GM23338 (cell line): ENCODE measurements at regions not wholly inside any gene's neighbourhood (a gene's known extent, or its start where the extent isn't known, plus 50 kb on each side); places are given as distances from the start of the nearest gene placed in this dataset.

Experiments used
- ATAC-seq: fragments of 200-7000 bp; cut with Tn5 transposase; 3 replicates; pipeline ENCODE4 v1.9.1; 2020
- DNase-seq: peaks from one replicate; pipeline ENCODE4 v3.0.0-alpha.2; 2015; ENCODE audit warnings: low spot score
- H2AFZ ChIP-seq: fragments of 200-600 bp; sonication (generic); 2 replicates; pipeline ENCODE4 v1.8.0; 2016; ENCODE audit warnings: antibody characterized with exemption, mild to moderate bottlenecking, moderate library complexity
- H3F3A ChIP-seq: fragments of 200-600 bp; sonication (generic); replicated peaks from 2 replicates; pipeline ENCODE4 v1.8.0; 2017; ENCODE audit warnings: antibody characterized with exemption, mixed run types, low read depth
- H3K27ac ChIP-seq: fragments of 200-600 bp; sonication (generic); 2 replicates; pipeline ENCODE4 v1.6.1; 2016; ENCODE audit warnings: low read depth
- H3K27me3 ChIP-seq: fragments of 200-600 bp; sonication (generic); 2 replicates; pipeline ENCODE4 v1.8.0; 2016; ENCODE audit warnings: mild to moderate bottlenecking, mixed run types, moderate library complexity; ENCODE audit not compliant: insufficient read depth
- H3K36me3 ChIP-seq: fragments of 200-600 bp; sonication (generic); 2 replicates; pipeline ENCODE4 v1.8.0; 2016; ENCODE audit warnings: mild to moderate bottlenecking; ENCODE audit not compliant: insufficient read depth
- H3K4me1 ChIP-seq: fragments of 200-600 bp; sonication (generic); 2 replicates; pipeline ENCODE4 v1.8.0; 2016; ENCODE audit warnings: mild to moderate bottlenecking, moderate library complexity; ENCODE audit not compliant: insufficient read depth
- H3K4me2 ChIP-seq: fragments of 200-600 bp; sonication (generic); 2 replicates; pipeline ENCODE4 v1.7.1; 2017; ENCODE audit warnings: mixed run types
- H3K4me3 ChIP-seq: fragments of 200-600 bp; sonication (generic); 2 replicates; pipeline ENCODE4 v1.6.1; 2016; ENCODE audit warnings: mixed run types
- H3K79me2 ChIP-seq: fragments of 200-600 bp; sonication (generic); replicated peaks from 2 replicates; pipeline ENCODE4 v1.8.0; 2017; ENCODE audit warnings: mild to moderate bottlenecking; ENCODE audit not compliant: insufficient read depth
- H3K9me2 ChIP-seq: fragments of 200-600 bp; sonication (generic); 2 replicates; pipeline ENCODE4 v1.8.0; 2017; ENCODE audit not compliant: insufficient read depth
- H4K20me1 ChIP-seq: fragments of 200-600 bp; sonication (generic); replicated peaks from 2 replicates; pipeline ENCODE4 v1.8.0; 2017; ENCODE audit warnings: mild to moderate bottlenecking; ENCODE audit not compliant: insufficient read depth
- H3K27ac Mint-ChIP-seq: 2 replicates; pipeline ENCODE4 v1.8.0; 2020; ENCODE audit warnings: inconsistent platforms, mild to moderate bottlenecking, moderate library complexity, mixed read lengths
- H3K27me3 Mint-ChIP-seq: 3 replicates; pipeline ENCODE4 v1.8.0; 2022; ENCODE audit warnings: low read depth, mild to moderate bottlenecking, moderate library complexity, mixed read lengths, inconsistent platforms; ENCODE audit not compliant: insufficient read depth, poor library complexity
- H3K36me3 Mint-ChIP-seq: 3 replicates; pipeline ENCODE4 v1.8.0; 2021; ENCODE audit warnings: low read depth, mild to moderate bottlenecking, inconsistent platforms, moderate library complexity, mixed read lengths
- H3K4me1 Mint-ChIP-seq: 3 replicates; pipeline ENCODE4 v1.8.0; 2020; ENCODE audit warnings: mild to moderate bottlenecking, inconsistent platforms, mixed read lengths
- H3K4me3 Mint-ChIP-seq: 3 replicates; pipeline ENCODE4 v1.8.0; 2021; ENCODE audit warnings: moderate library complexity, mild to moderate bottlenecking, inconsistent platforms, mixed read lengths
- H3K9me3 Mint-ChIP-seq: 3 replicates; pipeline ENCODE4 v1.8.0; 2020; ENCODE audit warnings: moderate library complexity, mild to moderate bottlenecking, inconsistent platforms, mixed read lengths
- CREB1 ChIP-seq: fragments of 250-450 bp; sonication (Bioruptor Pico); IDR thresholded peaks from 2 replicates; pipeline ENCODE4 v1.5.0; 2020; ENCODE audit warnings: low read depth, mild to moderate bottlenecking, moderate library complexity
- EZH2 ChIP-seq: fragments of 200-600 bp; sonication (generic); IDR thresholded peaks from one replicate; pipeline ENCODE4 v1.8.0; 2017; ENCODE audit warnings: antibody characterized with exemption, mild to moderate bottlenecking, low read depth; ENCODE audit not compliant: unreplicated experiment
- EZH2phosphoT487 ChIP-seq: fragments of 200-600 bp; sonication (generic); IDR thresholded peaks from one replicate; pipeline ENCODE4 v1.8.1; 2018; ENCODE audit warnings: antibody characterized with exemption; ENCODE audit not compliant: unreplicated experiment
- JUNB ChIP-seq: IDR thresholded peaks from one replicate; pipeline ENCODE4 v1.6.1; 2016; ENCODE audit warnings: antibody characterized with exemption; ENCODE audit not compliant: unreplicated experiment
- NANOG ChIP-seq: IDR thresholded peaks from 2 replicates; pipeline ENCODE4 v1.6.1; 2016; ENCODE audit warnings: antibody characterized with exemption, borderline replicate concordance
- POLR2AphosphoS5 ChIP-seq: IDR thresholded peaks from 2 replicates; pipeline ENCODE4 v1.6.1; 2016; ENCODE audit warnings: antibody characterized with exemption, low read depth
- STAT1 ChIP-seq: IDR thresholded peaks from one replicate; pipeline ENCODE4 v1.6.1; 2016; ENCODE audit warnings: antibody characterized with exemption; ENCODE audit not compliant: unreplicated experiment
- ZNF114 ChIP-seq: fragments of 250-450 bp; sonication (Bioruptor Pico); IDR thresholded peaks from 2 replicates; pipeline ENCODE4 v1.5.0; 2020; ENCODE audit warnings: mild to moderate bottlenecking, moderate library complexity
- ZNF331 ChIP-seq: fragments of 250-450 bp; sonication (Bioruptor Pico); IDR thresholded peaks from 2 replicates; pipeline ENCODE4 v1.5.0; 2020; ENCODE audit warnings: low read depth, mild to moderate bottlenecking, moderate library complexity
- TF ChIP-seq, protein P1 (sequence below): IDR thresholded peaks from one replicate; pipeline ENCODE4 v1.6.1; 2018; ENCODE audit warnings: antibody characterized with exemption; ENCODE audit not compliant: unreplicated experiment
- TF ChIP-seq, protein P2 (sequence below): IDR thresholded peaks from 2 replicates; pipeline ENCODE4 v1.6.1; 2016; ENCODE audit warnings: antibody characterized with exemption
- TF ChIP-seq, protein P3 (sequence below), 2 experiments: fragments of 200-600 bp in 1 of 2; sonication (generic) in 1 of 2; conservative IDR thresholded peaks; 2 replicates each; pipeline versions ENCODE4 v1.5.1 to v1.6.1; 2016 to 2017; ENCODE audit warnings: antibody characterized with exemption in 2 of 2, low read depth in 2 of 2, mild to moderate bottlenecking in 2 of 2, moderate library complexity in 1 of 2
- TF ChIP-seq, protein P4 (sequence below): fragments of 250-450 bp; sonication (Bioruptor Pico); IDR thresholded peaks from 2 replicates; pipeline ENCODE4 v1.5.0; 2020; ENCODE audit warnings: mild to moderate bottlenecking, moderate library complexity

DNA sequence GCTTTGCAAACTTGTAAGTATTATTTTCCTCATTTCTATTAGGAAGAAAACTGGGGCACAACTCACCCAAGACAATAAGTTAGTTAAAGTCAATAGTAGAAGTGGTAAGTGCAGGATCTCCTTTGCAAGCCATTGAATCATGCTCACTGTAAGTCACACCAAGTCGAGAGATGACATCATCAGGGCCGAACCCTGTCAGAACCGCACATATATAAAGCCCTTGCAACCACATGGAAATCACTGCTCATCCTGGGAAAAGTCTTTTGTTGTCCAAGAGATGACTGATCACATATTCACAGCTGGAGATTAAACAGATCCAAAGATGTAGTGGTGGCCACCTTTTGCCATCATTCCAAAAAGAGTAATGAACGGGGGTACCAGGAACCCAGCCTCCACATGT, 484.8 kb upstream of the ID2 start:
- ATAC-seq, result no peak
- H3K27ac Mint-ChIP-seq, result no peak overlapping the region

More for the DNA sequence above, 484.8 kb upstream of the ID2 start:
- Mint-ChIP-seq H3K27me3 (peaks cover 1% of the 10 kb centered on the region), H3K36me3 (no peaks in the 10 kb centered on the region), H3K9me3 (no peaks in the 10 kb centered on the region; the same call in 2 of the 3 replicates), H3K4me1 (peaks cover 30% of the 10 kb centered on the region), H3K4me3 (no peak overlapping the region)
- Histone ChIP-seq H3K79me2 (no peaks in the 10 kb centered on the region), H3F3A (no peaks in the 10 kb centered on the region), H3K4me3 (no peak overlapping the region), H2AFZ (0 out of 2 replicates have a peak overlapping the region, but pooled peaks have one; percentile 44), H3K9me2 (no peaks in the 10 kb centered on the region), H3K4me1 (peaks cover 20% of the 10 kb centered on the region), H4K20me1 (no peaks in the 10 kb centered on the region), H3K27me3 (no peaks in the 10 kb centered on the region), H3K4me2 (no peak overlapping the region), H3K36me3 (no peaks in the 10 kb centered on the region), H3K27ac (no peak overlapping the region)
- TF ChIP-seq EZH2phosphoT487 (no peak), STAT1 (no peak), JUNB (no peak), NANOG (no peak), CREB1 (CRISPR knock-in tag) (no peak), ZNF114 (CRISPR knock-in tag) (no peak), POLR2AphosphoS5 (no peak), EZH2 (no peak), ZNF331 (CRISPR knock-in tag) (no peak)
- TF ChIP-seq, protein P1, sequence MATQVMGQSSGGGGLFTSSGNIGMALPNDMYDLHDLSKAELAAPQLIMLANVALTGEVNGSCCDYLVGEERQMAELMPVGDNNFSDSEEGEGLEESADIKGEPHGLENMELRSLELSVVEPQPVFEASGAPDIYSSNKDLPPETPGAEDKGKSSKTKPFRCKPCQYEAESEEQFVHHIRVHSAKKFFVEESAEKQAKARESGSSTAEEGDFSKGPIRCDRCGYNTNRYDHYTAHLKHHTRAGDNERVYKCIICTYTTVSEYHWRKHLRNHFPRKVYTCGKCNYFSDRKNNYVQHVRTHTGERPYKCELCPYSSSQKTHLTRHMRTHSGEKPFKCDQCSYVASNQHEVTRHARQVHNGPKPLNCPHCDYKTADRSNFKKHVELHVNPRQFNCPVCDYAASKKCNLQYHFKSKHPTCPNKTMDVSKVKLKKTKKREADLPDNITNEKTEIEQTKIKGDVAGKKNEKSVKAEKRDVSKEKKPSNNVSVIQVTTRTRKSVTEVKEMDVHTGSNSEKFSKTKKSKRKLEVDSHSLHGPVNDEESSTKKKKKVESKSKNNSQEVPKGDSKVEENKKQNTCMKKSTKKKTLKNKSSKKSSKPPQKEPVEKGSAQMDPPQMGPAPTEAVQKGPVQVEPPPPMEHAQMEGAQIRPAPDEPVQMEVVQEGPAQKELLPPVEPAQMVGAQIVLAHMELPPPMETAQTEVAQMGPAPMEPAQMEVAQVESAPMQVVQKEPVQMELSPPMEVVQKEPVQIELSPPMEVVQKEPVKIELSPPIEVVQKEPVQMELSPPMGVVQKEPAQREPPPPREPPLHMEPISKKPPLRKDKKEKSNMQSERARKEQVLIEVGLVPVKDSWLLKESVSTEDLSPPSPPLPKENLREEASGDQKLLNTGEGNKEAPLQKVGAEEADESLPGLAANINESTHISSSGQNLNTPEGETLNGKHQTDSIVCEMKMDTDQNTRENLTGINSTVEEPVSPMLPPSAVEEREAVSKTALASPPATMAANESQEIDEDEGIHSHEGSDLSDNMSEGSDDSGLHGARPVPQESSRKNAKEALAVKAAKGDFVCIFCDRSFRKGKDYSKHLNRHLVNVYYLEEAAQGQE, result no peak
- TF ChIP-seq, protein P2, sequence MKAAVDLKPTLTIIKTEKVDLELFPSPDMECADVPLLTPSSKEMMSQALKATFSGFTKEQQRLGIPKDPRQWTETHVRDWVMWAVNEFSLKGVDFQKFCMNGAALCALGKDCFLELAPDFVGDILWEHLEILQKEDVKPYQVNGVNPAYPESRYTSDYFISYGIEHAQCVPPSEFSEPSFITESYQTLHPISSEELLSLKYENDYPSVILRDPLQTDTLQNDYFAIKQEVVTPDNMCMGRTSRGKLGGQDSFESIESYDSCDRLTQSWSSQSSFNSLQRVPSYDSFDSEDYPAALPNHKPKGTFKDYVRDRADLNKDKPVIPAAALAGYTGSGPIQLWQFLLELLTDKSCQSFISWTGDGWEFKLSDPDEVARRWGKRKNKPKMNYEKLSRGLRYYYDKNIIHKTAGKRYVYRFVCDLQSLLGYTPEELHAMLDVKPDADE, result no peak
- TF ChIP-seq, protein P3, sequence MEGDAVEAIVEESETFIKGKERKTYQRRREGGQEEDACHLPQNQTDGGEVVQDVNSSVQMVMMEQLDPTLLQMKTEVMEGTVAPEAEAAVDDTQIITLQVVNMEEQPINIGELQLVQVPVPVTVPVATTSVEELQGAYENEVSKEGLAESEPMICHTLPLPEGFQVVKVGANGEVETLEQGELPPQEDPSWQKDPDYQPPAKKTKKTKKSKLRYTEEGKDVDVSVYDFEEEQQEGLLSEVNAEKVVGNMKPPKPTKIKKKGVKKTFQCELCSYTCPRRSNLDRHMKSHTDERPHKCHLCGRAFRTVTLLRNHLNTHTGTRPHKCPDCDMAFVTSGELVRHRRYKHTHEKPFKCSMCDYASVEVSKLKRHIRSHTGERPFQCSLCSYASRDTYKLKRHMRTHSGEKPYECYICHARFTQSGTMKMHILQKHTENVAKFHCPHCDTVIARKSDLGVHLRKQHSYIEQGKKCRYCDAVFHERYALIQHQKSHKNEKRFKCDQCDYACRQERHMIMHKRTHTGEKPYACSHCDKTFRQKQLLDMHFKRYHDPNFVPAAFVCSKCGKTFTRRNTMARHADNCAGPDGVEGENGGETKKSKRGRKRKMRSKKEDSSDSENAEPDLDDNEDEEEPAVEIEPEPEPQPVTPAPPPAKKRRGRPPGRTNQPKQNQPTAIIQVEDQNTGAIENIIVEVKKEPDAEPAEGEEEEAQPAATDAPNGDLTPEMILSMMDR (conservative IDR thresholded peaks at IDR 0.05; ENCODE audit: low read depth in 2 of 2), result no peak
- TF ChIP-seq, protein P4, sequence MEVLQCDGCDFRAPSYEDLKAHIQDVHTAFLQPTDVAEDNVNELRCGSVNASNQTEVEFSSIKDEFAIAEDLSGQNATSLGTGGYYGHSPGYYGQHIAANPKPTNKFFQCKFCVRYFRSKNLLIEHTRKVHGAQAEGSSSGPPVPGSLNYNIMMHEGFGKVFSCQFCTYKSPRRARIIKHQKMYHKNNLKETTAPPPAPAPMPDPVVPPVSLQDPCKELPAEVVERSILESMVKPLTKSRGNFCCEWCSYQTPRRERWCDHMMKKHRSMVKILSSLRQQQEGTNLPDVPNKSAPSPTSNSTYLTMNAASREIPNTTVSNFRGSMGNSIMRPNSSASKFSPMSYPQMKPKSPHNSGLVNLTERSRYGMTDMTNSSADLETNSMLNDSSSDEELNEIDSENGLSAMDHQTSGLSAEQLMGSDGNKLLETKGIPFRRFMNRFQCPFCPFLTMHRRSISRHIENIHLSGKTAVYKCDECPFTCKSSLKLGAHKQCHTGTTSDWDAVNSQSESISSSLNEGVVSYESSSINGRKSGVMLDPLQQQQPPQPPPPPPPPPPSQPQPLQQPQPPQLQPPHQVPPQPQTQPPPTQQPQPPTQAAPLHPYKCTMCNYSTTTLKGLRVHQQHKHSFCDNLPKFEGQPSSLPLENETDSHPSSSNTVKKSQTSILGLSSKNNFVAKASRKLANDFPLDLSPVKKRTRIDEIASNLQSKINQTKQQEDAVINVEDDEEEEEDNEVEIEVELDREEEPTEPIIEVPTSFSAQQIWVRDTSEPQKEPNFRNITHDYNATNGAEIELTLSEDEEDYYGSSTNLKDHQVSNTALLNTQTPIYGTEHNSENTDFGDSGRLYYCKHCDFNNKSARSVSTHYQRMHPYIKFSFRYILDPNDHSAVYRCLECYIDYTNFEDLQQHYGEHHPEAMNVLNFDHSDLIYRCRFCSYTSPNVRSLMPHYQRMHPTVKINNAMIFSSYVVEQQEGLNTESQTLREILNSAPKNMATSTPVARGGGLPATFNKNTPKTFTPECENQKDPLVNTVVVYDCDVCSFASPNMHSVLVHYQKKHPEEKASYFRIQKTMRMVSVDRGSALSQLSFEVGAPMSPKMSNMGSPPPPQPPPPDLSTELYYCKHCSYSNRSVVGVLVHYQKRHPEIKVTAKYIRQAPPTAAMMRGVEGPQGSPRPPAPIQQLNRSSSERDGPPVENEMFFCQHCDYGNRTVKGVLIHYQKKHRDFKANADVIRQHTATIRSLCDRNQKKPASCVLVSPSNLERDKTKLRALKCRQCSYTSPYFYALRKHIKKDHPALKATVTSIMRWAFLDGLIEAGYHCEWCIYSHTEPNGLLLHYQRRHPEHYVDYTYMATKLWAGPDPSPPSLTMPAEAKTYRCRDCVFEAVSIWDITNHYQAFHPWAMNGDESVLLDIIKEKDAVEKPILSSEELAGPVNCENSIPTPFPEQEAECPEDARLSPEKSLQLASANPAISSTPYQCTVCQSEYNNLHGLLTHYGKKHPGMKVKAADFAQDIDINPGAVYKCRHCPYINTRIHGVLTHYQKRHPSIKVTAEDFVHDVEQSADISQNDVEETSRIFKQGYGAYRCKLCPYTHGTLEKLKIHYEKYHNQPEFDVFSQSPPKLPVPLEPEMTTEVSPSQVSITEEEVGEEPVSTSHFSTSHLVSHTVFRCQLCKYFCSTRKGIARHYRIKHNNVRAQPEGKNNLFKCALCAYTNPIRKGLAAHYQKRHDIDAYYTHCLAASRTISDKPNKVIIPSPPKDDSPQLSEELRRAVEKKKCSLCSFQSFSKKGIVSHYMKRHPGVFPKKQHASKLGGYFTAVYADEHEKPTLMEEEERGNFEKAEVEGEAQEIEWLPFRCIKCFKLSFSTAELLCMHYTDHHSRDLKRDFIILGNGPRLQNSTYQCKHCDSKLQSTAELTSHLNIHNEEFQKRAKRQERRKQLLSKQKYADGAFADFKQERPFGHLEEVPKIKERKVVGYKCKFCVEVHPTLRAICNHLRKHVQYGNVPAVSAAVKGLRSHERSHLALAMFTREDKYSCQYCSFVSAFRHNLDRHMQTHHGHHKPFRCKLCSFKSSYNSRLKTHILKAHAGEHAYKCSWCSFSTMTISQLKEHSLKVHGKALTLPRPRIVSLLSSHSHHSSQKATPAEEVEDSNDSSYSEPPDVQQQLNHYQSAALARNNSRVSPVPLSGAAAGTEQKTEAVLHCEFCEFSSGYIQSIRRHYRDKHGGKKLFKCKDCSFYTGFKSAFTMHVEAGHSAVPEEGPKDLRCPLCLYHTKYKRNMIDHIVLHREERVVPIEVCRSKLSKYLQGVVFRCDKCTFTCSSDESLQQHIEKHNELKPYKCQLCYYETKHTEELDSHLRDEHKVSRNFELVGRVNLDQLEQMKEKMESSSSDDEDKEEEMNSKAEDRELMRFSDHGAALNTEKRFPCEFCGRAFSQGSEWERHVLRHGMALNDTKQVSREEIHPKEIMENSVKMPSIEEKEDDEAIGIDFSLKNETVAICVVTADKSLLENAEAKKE (CRISPR knock-in tag), result no peak
- DNase-seq, result no peak
